GM21619 (cell line): ENCODE measurements at regions not wholly inside any gene's neighbourhood (a gene's known extent, or its start where the extent isn't known, plus 50 kb on each side); places are given as distances from the start of the nearest gene placed in this dataset.
"Not testable (repeated sequence)": the region's sequence is repeated elsewhere in the genome, so short reads cannot be mapped to it uniquely, and the experiment has no call there.

Experiments used
- ATAC-seq: cut with Tn5 transposase; IDR thresholded peaks from one replicate; pipeline ENCODE4 v1.9.1; 2021; ENCODE audit not compliant: unreplicated experiment

DNA sequence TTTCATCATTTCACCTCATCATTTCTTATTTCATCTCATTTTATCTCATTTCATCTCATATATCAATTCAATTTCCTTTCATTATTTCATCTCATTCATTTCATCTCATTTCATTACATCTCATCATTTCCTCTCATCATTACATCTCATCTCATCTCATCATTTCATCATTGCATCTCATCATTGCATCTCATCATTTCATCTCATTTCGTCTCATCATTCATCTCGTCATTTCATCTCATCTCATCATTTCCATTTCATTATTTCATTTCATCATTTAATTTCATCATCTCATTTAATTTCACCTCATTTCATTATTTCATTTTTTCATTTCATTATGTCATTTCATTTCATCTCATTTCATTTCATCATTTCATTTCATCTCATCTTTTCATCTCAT, 168.5 kb upstream of the FAM72C start:
- ATAC-seq: not testable (repeated sequence)

GRCh38 chr1:144105006-144105405, 133.2 kb upstream of the FAM72C start:
- ATAC-seq: not testable (repeated sequence)

- ATAC-seq: not testable (repeated sequence)
These were observed 132.4 kb upstream of the FAM72C start for GRCh38 chr1:144104000-144104677.

DNA sequence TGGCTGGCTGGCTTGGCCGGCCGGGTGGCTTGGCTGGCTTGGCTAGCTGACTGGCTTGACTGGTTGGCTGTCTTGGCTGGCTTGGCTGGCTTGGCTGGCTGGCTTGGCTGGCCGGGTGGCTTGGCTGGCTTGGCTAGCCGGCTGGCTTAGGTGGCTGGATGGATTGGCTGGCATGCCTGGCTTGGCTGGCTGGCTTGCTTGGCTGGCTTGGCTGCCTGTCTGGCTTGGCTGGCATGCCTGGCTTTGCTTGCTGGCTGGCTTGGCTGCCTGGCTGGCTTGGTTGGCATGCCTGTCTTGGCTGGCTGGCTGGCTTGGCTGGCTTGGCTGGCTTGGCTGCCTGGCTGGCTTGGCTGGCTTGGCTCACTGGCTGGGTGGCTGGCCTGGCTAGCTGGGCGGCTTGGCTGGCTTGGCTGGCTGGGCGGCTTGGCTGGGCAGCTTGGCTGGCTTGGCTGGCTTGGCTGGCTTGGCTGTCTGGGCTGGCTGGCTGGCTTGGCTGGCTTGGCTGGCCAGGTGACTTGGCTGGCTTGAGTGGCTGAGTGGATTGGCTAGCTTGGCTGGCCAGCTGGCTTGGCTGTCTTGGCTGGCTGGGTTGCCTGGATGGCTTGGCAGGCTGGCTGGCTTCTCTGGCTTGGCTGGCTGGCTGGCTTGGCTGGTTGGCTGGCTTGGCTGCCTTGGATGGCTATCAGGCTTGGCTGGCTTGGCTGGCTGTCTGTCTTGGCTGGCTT, 131.5 kb upstream of the FAM72C start:
- ATAC-seq: not testable (repeated sequence)

GRCh38 chr1:144102046-144102745, 130.4 kb upstream of the FAM72C start:
- ATAC-seq: not testable (repeated sequence)

GRCh38 chr1:144101397-144102045, 129.7 kb upstream of the FAM72C start:
- no peak for ATAC-seq

GRCh38 chr1:144077167-144077841, 105.5 kb upstream of the FAM72C start:
- not testable (repeated sequence) for ATAC-seq

DNA sequence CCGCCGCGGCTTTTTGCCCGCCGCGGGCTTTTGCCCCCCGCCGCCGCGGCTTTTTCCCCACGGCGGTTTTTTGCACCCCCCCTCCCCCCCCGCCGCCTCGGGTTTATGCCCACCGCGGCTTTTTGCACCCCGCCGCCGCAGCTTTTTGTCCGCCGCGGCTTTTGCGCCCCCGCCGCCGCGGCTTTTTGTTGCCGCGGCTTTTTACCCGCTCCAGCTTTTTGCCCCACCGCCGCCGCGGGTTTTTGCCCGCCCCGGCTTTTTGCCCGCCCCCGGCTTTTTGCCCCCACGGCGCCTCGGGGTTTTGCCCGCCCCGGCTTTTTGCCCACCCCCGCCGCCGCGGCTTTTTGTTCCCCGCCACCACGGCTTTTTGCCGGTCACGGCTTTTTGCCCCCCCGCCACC, 104.9 kb upstream of the FAM72C start:
- ATAC-seq: not testable (repeated sequence)

DNA sequence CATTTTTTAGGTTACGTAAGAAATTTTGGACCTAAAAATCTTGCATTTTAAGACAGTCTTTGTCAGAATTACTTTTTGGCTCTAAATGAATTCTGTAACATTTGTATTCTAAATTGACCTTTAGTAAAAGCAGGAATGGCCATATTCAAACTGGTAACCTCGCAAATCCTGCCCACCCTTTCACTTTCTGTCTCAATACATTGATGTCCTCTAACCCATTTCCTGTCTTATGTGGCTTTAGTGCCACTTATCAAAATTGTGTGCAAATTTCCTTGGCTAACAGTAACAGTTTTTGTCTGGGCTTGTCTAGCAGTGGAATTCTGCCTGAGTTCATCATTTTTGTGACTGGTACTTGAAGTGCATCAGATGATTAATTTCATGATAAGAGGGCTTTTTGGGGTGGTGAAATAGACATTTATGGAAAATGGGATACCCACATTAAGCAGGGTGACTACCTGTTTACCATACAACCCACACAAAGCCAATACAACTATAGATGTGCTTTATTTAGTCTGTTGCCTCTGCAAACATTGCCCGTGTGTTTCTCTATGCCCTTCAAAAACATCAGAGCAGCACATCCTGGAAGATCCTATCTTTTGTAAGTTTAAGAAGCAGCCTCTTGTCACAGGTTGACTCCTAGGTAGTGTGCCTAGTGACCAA, 98.7 kb upstream of the FAM72C start:
- not testable (repeated sequence) for ATAC-seq

DNA sequence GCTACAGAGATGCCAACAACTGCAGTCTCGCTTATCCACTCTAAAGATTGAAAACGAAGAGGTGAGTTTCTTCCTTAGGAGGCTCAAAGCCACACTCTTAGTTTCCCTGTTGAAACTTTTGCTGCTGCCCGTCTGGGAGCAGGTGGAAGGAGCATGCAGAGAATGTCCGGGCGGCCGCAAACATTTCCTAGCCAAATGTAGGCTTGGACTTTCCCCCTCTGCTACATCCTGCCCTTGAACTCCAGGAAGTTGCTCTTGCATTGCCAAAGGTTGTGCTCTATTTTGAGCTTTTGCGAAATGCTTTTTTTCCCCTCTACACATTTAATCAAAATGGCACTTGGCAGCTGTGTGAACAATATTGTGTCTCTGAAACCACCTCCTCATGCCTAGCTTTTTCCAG, 95.3 kb upstream of the FAM72C start:
- not testable (repeated sequence) for ATAC-seq

GRCh38 chr1:144066071-144066813, 94.5 kb upstream of the FAM72C start:
- ATAC-seq: not testable (repeated sequence)

GRCh38 chr1:144065299-144066060, 93.7 kb upstream of the FAM72C start:
- not testable (repeated sequence) for ATAC-seq

DNA sequence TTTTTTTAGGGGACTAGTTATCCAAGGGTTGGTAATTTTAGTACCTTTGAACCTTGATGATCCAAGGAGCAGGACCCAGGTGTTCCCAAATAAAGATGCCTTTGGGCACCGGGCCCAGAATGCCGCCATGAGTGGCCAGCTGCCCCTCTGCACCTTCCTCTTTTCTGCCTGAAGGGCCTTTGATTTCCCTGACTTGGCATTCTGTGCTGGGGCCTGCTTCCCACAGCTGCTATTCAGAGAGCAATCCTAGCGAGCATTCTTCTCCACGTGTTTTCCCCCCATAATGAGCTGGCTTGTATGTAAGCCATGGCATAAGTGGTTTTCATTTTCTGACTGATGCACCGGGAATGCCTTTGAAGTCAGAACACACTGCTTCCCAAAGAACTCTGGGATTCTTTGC, 77.6 kb upstream of the FAM72C start:
- not testable (repeated sequence) for ATAC-seq

DNA sequence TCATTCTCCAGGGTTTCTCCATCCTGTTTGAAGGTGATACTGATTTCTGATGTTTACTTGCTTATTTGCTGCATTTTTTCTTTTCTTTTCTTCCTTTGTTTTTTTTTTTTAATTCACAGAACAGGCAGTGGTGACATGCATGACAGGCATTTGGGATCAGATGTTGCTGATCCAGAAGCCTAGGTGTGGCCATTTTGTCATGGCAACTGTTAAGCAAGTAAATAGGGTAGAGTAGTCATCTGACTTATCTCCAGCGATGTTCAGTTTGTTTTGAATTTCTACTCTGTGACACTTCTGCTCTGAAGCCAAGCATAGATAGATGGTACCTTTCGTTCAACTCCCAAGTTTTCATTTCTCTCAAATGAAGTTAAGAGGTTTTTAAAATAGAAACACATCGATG, 74.9 kb upstream of the FAM72C start:
- not testable (repeated sequence) for ATAC-seq

- ATAC-seq: not testable (repeated sequence)
These were observed 74.2 kb upstream of the FAM72C start for GRCh38 chr1:144045751-144046546.

DNA sequence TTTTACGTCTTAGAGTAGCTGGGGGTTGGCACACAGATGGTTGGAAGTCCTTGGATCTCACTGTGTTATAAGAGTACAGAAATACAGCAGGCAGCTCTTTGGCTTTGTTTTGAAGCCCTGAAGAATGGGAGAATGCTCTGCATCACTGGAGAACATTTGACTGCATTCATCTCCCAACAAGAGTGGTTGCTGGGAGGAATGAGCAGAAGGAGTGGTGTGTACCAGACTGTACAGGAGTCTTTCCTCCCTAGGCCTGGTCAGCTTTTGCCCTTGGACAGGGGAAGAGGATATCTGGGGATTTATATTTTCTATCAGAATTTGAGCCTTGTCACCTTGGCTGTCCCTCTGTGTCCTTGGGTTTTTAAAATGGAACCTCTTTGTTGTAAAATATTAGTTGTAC, 70.5 kb upstream of the FAM72C start:
- ATAC-seq: not testable (repeated sequence)

DNA sequence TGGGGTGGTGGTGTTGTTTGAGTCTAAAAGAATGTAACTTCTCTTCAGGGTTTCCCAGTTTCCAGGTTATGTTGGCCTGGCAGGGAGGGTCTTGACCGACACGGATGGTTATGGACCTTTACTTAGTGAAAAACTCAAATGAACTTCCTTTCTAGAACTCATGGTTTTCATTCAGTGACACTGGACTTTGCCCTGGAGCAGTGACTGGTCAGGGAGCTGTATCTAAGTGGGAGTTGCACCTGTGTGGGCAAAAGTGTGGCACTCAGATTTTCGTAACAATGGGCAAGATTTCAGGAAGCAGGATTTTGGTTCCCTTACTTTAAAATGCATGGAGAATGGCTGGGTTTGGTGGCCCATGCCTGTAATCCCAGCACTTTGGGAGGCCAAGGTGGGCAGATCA, 68.5 kb upstream of the FAM72C start:
- ATAC-seq: not testable (repeated sequence)

DNA sequence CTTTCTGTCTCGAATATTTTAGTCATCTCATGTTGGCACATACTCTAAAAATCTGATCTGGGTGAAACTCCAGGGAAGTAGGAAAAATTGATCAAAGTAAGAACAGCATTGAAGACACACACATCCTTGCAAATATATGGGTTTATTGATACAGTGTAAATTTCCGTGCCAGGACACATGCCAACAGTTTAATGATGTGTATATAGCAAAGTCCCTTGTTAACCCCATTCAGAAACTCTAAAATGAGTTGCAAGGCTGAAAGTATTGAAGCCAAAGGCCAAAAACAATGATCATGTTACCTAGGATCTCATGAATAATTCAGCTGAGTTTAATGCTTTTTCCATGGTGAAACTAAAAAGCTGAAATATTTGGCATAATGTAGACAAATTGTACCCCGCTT, 62.3 kb upstream of the FAM72C start:
- ATAC-seq: not testable (repeated sequence)
